OCI-LY1 (cell line): ENCODE measurements at regions not wholly inside any gene's neighbourhood (a gene's known extent, or its start where the extent isn't known, plus 50 kb on each side); places are given as distances from the start of the nearest gene placed in this dataset.

ENCODE experiments used
- H2AFZ ChIP-seq: fragments of 200-600 bp; sonication (generic), shearing (Covaris generic); 2 replicates; pipeline ENCODE4 v1.6.0; 2014; ENCODE audit warnings: antibody characterized with exemption, mild to moderate bottlenecking, low read length
- H3F3A ChIP-seq: fragments of 200-600 bp; sonication (generic), shearing (Covaris generic); 2 replicates; pipeline ENCODE4 v1.6.0; 2014; ENCODE audit warnings: mild to moderate bottlenecking, antibody characterized with exemption, low read length, moderate library complexity; ENCODE audit not compliant: insufficient read depth
- H3K27ac ChIP-seq: fragments of 200-600 bp; sonication (generic); 2 replicates; pipeline ENCODE4 v1.5.1; 2014; ENCODE audit warnings: low read length, mixed run types, mild to moderate bottlenecking, low read depth; ENCODE audit not compliant: poor library complexity, severe bottlenecking
- H3K27me3 ChIP-seq: fragments of 200-600 bp; sonication (generic); 2 replicates; pipeline ENCODE4 v1.6.0; 2014; ENCODE audit warnings: antibody characterized with exemption, mild to moderate bottlenecking, low read length, moderate library complexity; ENCODE audit not compliant: insufficient read depth
- H3K36me3 ChIP-seq: fragments of 200-600 bp; sonication (generic); 2 replicates; pipeline ENCODE4 v1.6.1; 2014; ENCODE audit warnings: mild to moderate bottlenecking, antibody characterized with exemption, low read length, moderate library complexity, mixed read lengths; ENCODE audit not compliant: insufficient read depth
- H3K4me1 ChIP-seq: fragments of 200-600 bp; sonication (generic); 2 replicates; pipeline ENCODE4 v1.5.1; 2014; ENCODE audit warnings: mild to moderate bottlenecking, low read length, moderate library complexity; ENCODE audit not compliant: insufficient read depth, severe bottlenecking
- H3K4me2 ChIP-seq: fragments of 200-600 bp; sonication (generic), shearing (Covaris generic); 2 replicates; pipeline ENCODE4 v1.6.1; 2014; ENCODE audit warnings: low read length
- H3K4me3 ChIP-seq: fragments of 200-600 bp; sonication (generic); 2 replicates; pipeline ENCODE4 v1.5.1; 2014; ENCODE audit warnings: low read length, low read depth, mild to moderate bottlenecking, mixed read lengths; ENCODE audit not compliant: poor library complexity, severe bottlenecking
- H3K79me2 ChIP-seq: fragments of 200-600 bp; shearing (Covaris generic); 2 replicates; pipeline ENCODE4 v1.6.1; 2016; ENCODE audit warnings: mixed run types, low read length, mixed read lengths; ENCODE audit not compliant: insufficient read depth
- H3K9ac ChIP-seq: fragments of 200-600 bp; sonication (generic), shearing (Covaris generic); 2 replicates; pipeline ENCODE4 v1.6.1; 2014; ENCODE audit warnings: mild to moderate bottlenecking, low read length, mixed read lengths
- H3K9me2 ChIP-seq: fragments of 200-600 bp; sonication (generic), shearing (Covaris generic); 2 replicates; pipeline ENCODE4 v1.6.1; 2014; ENCODE audit warnings: low read depth, mild to moderate bottlenecking, low read length, mixed read lengths
- H3K9me3 ChIP-seq: fragments of 200-600 bp; shearing (Covaris generic); 2 replicates; pipeline ENCODE4 v1.6.1; 2014; ENCODE audit warnings: low read length, mixed read lengths
- H4K20me1 ChIP-seq: fragments of 200-600 bp; sonication (generic), shearing (Covaris generic); 2 replicates; pipeline ENCODE4 v1.6.0; 2016; ENCODE audit warnings: mild to moderate bottlenecking, low read length; ENCODE audit not compliant: insufficient read depth
- EZH2 ChIP-seq: fragments of 200-600 bp; sonication (generic), shearing (Covaris generic); IDR thresholded peaks from 2 replicates; pipeline ENCODE4 v1.8.0; 2017; ENCODE audit warnings: borderline replicate concordance, mixed run types, mild to moderate bottlenecking, antibody characterized with exemption, low read length, moderate library complexity, mixed read lengths
- TF ChIP-seq, protein P1 (sequence below): fragments of 200-600 bp; sonication (generic), shearing (Covaris generic); IDR thresholded peaks from 2 replicates; pipeline ENCODE4 v1.5.1; 2017; ENCODE audit warnings: mild to moderate bottlenecking, antibody characterized with exemption, low read length, moderate library complexity, mixed read lengths

DNA sequence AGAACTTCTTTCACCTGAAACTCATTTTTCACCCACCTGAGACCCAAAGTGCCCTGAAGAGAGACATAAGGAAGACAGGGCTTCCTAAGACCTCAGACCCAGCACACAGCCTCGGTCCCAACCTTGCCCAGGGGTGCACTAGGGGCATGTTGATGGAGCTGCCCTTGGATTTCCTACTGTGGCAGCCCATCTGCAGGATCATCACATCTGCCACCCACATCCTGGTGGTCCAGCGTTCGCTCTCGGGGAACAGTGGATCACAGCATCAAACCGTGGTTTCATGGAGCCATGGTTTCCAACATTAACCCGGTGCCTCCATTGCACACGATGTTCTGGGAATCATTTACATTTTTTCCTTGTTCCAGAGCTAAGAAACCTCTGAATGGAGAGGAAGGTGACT lies 186.4 kb downstream of the TFCP2L1 start:
- no peaks in the 10 kb centered on the region for H3K4me1 ChIP-seq
- H3K4me3 ChIP-seq, result no peak overlapping the region
- H3K36me3 ChIP-seq, result no peaks in the 10 kb centered on the region
- H3K79me2 ChIP-seq, result no peaks in the 10 kb centered on the region
- H4K20me1 ChIP-seq, result no peaks in the 10 kb centered on the region
- H3K27me3 ChIP-seq, result peaks cover 4% of the 10 kb centered on the region; the same call in 1 of the 2 replicates
- no peaks in the 10 kb centered on the region for H3K9me3 ChIP-seq
- no peaks in the 10 kb centered on the region for H3K9me2 ChIP-seq
- no peak overlapping the region for H3K9ac ChIP-seq
- no peak overlapping the region for H2AFZ ChIP-seq
- no peaks in the 10 kb centered on the region for H3F3A ChIP-seq
- TF ChIP-seq, protein P1, sequence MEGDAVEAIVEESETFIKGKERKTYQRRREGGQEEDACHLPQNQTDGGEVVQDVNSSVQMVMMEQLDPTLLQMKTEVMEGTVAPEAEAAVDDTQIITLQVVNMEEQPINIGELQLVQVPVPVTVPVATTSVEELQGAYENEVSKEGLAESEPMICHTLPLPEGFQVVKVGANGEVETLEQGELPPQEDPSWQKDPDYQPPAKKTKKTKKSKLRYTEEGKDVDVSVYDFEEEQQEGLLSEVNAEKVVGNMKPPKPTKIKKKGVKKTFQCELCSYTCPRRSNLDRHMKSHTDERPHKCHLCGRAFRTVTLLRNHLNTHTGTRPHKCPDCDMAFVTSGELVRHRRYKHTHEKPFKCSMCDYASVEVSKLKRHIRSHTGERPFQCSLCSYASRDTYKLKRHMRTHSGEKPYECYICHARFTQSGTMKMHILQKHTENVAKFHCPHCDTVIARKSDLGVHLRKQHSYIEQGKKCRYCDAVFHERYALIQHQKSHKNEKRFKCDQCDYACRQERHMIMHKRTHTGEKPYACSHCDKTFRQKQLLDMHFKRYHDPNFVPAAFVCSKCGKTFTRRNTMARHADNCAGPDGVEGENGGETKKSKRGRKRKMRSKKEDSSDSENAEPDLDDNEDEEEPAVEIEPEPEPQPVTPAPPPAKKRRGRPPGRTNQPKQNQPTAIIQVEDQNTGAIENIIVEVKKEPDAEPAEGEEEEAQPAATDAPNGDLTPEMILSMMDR, result no peak
- TF ChIP-seq EZH2, result no peak
- H3K4me2 ChIP-seq, result no peak overlapping the region
- no peak overlapping the region for H3K27ac ChIP-seq

DNA sequence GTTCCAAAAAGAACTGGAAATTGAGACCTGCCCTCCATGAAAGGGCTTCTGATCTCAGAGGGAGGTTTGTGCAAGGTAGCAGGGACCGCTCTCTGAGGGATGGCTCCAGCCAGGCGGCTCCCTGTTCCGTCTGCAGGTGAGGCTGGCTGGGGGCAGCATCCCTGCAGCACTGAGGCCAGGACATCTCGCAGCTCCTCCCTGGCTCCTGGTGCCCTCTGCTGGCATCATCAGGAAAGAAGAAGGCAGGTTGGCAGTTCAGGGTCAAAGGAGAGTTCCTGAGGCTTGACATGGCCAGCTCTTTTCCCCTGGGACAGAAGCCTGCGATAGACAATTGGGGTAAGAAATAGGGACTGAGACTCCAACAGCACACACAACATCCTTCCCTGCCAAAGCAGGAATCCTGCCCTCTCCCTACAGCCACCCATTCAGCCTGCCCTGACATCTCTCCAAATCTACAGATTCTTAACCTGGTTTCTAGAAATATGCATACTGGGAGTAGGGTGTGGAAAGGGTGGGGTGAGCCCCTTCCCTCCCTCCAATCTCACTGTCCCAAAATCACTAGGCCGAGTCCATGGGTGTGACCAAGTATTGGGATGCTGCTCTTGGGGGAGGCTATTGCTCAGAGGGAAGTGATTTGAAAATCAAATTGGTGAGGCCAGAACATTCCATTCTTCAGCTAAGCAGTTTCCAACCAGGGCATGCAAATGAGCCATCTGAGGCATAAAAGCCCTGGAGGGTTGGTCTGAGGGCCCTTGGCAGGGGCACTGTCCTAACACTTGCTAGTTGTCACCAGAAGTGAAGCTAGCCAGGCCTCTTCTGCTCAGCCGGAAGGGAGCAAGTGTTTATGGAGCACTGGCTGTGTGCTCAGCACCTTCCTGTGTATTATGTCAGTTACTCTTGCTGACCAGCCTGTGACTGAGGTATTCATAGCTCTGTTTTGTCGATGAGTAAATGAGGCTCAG lies 185.4 kb downstream of the TFCP2L1 start:
- Histone ChIP-seq H3F3A (no peaks in the 10 kb centered on the region), H3K9me3 (no peaks in the 10 kb centered on the region), H3K4me2 (no peak overlapping the region), H3K9ac (no peak overlapping the region), H3K9me2 (no peaks in the 10 kb centered on the region), H3K79me2 (no peaks in the 10 kb centered on the region), H4K20me1 (no peaks in the 10 kb centered on the region), H3K27me3 (peaks cover 4% of the 10 kb centered on the region; the same call in 1 of the 2 replicates), H2AFZ (no peak overlapping the region), H3K4me1 (no peaks in the 10 kb centered on the region), H3K4me3 (no peak overlapping the region), H3K36me3 (no peaks in the 10 kb centered on the region), H3K27ac (no peak overlapping the region)
- TF ChIP-seq, protein P1, result peak; percentile 35; the same call in 1 of the 2 replicates
- TF ChIP-seq EZH2, result no peak

DNA sequence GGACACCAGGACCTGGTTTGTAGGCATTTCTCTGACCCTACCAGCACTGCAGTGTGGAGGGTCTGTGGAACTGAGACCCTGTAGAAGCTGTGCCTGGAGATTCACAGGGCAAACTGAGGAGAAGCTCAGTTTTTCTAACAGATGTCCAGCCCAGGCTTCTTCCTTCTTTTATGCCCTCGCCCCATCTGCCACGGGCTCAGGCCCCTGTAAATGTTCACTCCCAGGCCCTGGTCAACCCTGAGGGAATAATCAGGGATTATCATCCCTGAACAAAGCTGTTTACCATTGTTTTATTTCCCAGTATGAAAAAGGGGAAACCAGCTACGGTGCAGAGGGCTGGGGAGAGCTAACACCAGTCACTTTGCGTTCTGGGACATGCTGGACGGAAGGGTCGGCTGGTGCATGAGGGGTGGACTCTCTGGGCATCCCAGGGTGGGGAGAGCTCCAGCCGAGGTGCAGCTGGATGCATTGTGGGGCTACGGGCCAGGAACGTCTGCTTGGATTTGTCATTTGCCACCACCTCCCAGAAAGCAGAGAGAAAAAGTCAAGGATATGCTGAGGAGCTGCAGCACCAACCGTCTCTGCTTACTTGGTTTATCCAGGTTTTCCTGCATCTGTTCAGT lies 183.8 kb downstream of the TFCP2L1 start:
- H3K4me2 ChIP-seq, result no peak overlapping the region
- H3K9me2 ChIP-seq, result no peaks in the 10 kb centered on the region
- no peak overlapping the region for H3K4me3 ChIP-seq
- H2AFZ ChIP-seq, result no peak overlapping the region
- no peaks in the 10 kb centered on the region for H3K79me2 ChIP-seq
- H3K27ac ChIP-seq, result no peak overlapping the region
- no peaks in the 10 kb centered on the region for H3K4me1 ChIP-seq
- H4K20me1 ChIP-seq, result no peaks in the 10 kb centered on the region
- no peak overlapping the region for H3K9ac ChIP-seq
- TF ChIP-seq, protein P1, result no peak
- TF ChIP-seq EZH2, result no peak
- H3K27me3 ChIP-seq, result no peaks in the 10 kb centered on the region; the same call in 1 of the 2 replicates
- no peaks in the 10 kb centered on the region for H3F3A ChIP-seq
- no peaks in the 10 kb centered on the region for H3K36me3 ChIP-seq
- H3K9me3 ChIP-seq, result no peaks in the 10 kb centered on the region
